ENCODE measurements at regions not wholly inside any gene's neighbourhood (a gene's known extent, or its start where the extent isn't known, plus 50 kb on each side); places are given as distances from the start of the nearest gene placed in this dataset.

- Histone ChIP-seq H3K4me3 (no peak overlapping the region), H3K4me1 (replicated peaks in 1 of 2; ENCODE audit: control insufficient read depth in 2 of 2, insufficient read depth in 2 of 2, low read length in 2 of 2) (no peaks in the 10 kb centered on the region), H3K27me3 (ENCODE audit: control insufficient read depth in 2 of 2, insufficient read depth in 2 of 2, low read length in 2 of 2) (no peaks in the 10 kb centered on the region), H3K9me1 (ENCODE audit: control insufficient read depth, insufficient read depth, low read length) (no peaks in the 10 kb centered on the region), H3K4me2 (ENCODE audit: insufficient read depth, low read length) (no peak overlapping the region), H3K79me2 (ENCODE audit: control insufficient read depth, insufficient read depth, low read length) (no peaks in the 10 kb centered on the region), H4K20me1 (replicated peaks; ENCODE audit: control insufficient read depth, insufficient read depth, low read length) (no peaks in the 10 kb centered on the region), H3K9ac (ENCODE audit: insufficient read depth in 1 of 2, low read depth in 2 of 2, low read length in 2 of 2) (no peak overlapping the region), H3K27ac (ENCODE audit: extremely low read depth, low read depth, low read length) (no peak overlapping the region), H3K9me3 (replicated peaks; ENCODE audit: control insufficient read depth, insufficient read depth, low read depth, low read length) (no peaks in the 10 kb centered on the region), H3K36me3 (ENCODE audit: control insufficient read depth, insufficient read depth, low read length) (no peaks in the 10 kb centered on the region), H2AFZ (ENCODE audit: low read depth, low read length) (no peak overlapping the region)
- DNase-seq (ENCODE audit: extremely low read depth in 1 of 4, low spot score in 3 of 4) (no peak), FAIRE-seq (no peak), ATAC-seq (no peak)
- ChIA-PET CTCF (ENCODE audit: low intra/inter-chr PET ratio) (no interaction called here), POLR2A (no interaction called here)
- TF ChIP-seq ELF1 (tag; IDR thresholded peaks at IDR 0.05) (no peak), CEBPG (CRISPR knock-in tag; IDR thresholded peaks at IDR 0.05) (no peak), CEBPG (tag; conservative IDR thresholded peaks at IDR 0.05 in 1 of 2, IDR thresholded peaks at IDR 0.05 in 1 of 2) (peak; percentile 12 to 38; a peak in 1 of 4 replicates)
- intact Hi-C loops (cut with micrococcal nuclease) (no loop called here), in situ Hi-C loops (cut with MboI) (no loop called here)
- no TSS peak for BruUV-seq (replicated peaks)
Observed at GRCh38 chr4:111689214-111689613, 456.0 kb upstream of the FAM241A start.

- ATAC-seq (no peak), FAIRE-seq (no peak), DNase-seq (ENCODE audit: extremely low read depth in 1 of 4, low spot score in 3 of 4) (no peak)
- Histone ChIP-seq H4K20me1 (replicated peaks; ENCODE audit: control insufficient read depth, insufficient read depth, low read length) (no peaks in the 10 kb centered on the region), H3K36me3 (ENCODE audit: control insufficient read depth, insufficient read depth, low read length) (no peaks in the 10 kb centered on the region), H3K79me2 (ENCODE audit: control insufficient read depth, insufficient read depth, low read length) (no peaks in the 10 kb centered on the region), H3K9me1 (ENCODE audit: control insufficient read depth, insufficient read depth, low read length) (no peaks in the 10 kb centered on the region), H3K27me3 (ENCODE audit: control insufficient read depth in 2 of 2, insufficient read depth in 2 of 2, low read length in 2 of 2) (no peaks in the 10 kb centered on the region), H3K4me2 (ENCODE audit: insufficient read depth, low read length) (no peak overlapping the region), H3K4me3 (no peak overlapping the region), H3K27ac (ENCODE audit: extremely low read depth, low read depth, low read length) (no peak overlapping the region), H3K4me1 (replicated peaks in 1 of 2; ENCODE audit: control insufficient read depth in 2 of 2, insufficient read depth in 2 of 2, low read length in 2 of 2) (no peaks in the 10 kb centered on the region), H2AFZ (ENCODE audit: low read depth, low read length) (no peak overlapping the region), H3K9ac (ENCODE audit: insufficient read depth in 1 of 2, low read depth in 2 of 2, low read length in 2 of 2) (no peak overlapping the region), H3K9me3 (replicated peaks; ENCODE audit: control insufficient read depth, insufficient read depth, low read depth, low read length) (no peaks in the 10 kb centered on the region)
- 0% methylated on average over 1 of the region's 1 CpG for WGBS (ENCODE audit: insufficient coverage, low coverage, missing lambda C conversion rate)
- POLR2A ChIA-PET, result no interaction called here
- intact Hi-C loops (cut with micrococcal nuclease) (no loop called here), in situ Hi-C loops (cut with MboI) (no loop called here)
- CTCF ChIA-PET (ENCODE audit: low intra/inter-chr PET ratio), result no interaction called here
- no TSS peak for BruUV-seq (replicated peaks)
- TF ChIP-seq FOXA3 (CRISPR knock-in tag; conservative IDR thresholded peaks at IDR 0.05 in 1 of 2, IDR thresholded peaks at IDR 0.05 in 1 of 2), result no peak
- TF ChIP-seq FOXJ2 (tag; IDR thresholded peaks at IDR 0.05), result no peak
- no peak for TF ChIP-seq ZNF232 (CRISPR knock-in tag; IDR thresholded peaks at IDR 0.05)
- no peak for TF ChIP-seq POLR3G (IDR thresholded peaks at IDR 0.05; ENCODE audit: extremely low read depth, insufficient read length, insufficient replicate concordance)
- TF ChIP-seq KLF1 (tag; IDR thresholded peaks at IDR 0.05), result no peak
- TF ChIP-seq SETDB1 (IDR thresholded peaks at IDR 0.05; ENCODE audit: low read length), result no peak
- no peak for TF ChIP-seq ZNF318 (IDR thresholded peaks at IDR 0.05; ENCODE audit: borderline replicate concordance in 1 of 2, low read depth in 1 of 2)
Observed at GRCh38 chr4:111689731-111690130, 455.5 kb upstream of the FAM241A start.
